H9 (cell line): ENCODE measurements at regions not wholly inside any gene's neighbourhood (a gene's known extent, or its start where the extent isn't known, plus 50 kb on each side); places are given as distances from the start of the nearest gene placed in this dataset.

Experiments
- DNase-seq: peaks from one replicate; pipeline ENCODE4 v3.0.0-alpha.2; 2017
- H2AFZ ChIP-seq: one replicate; pipeline ENCODE4 v1.6.1; 2013; ENCODE audit warnings: mild to moderate bottlenecking, low read length, control low read depth, moderate library complexity
- H2AK5ac ChIP-seq: 2 replicates; pipeline ENCODE4 v1.6.1; 2013; ENCODE audit warnings: low read length, control low read depth, mixed read lengths; ENCODE audit not compliant: insufficient read length
- H2BK120ac ChIP-seq: one replicate; pipeline ENCODE4 v1.6.1; 2013; ENCODE audit warnings: low read depth, mild to moderate bottlenecking, low read length, control low read depth, inconsistent platforms; ENCODE audit not compliant: poor library complexity, severe bottlenecking
- H2BK12ac ChIP-seq: 2 replicates; pipeline ENCODE4 v1.6.1; 2013; ENCODE audit warnings: low read length, control low read depth, mixed read lengths, low read depth; ENCODE audit not compliant: insufficient read length
- H2BK15ac ChIP-seq: 2 replicates; pipeline ENCODE4 v1.6.1; 2013; ENCODE audit warnings: low read depth, low read length, control low read depth
- H2BK20ac ChIP-seq: one replicate; pipeline ENCODE4 v1.6.1; 2013; ENCODE audit warnings: low read depth, mild to moderate bottlenecking, low read length, control low read depth, inconsistent platforms; ENCODE audit not compliant: poor library complexity, severe bottlenecking
- H2BK5ac ChIP-seq: 2 replicates; pipeline ENCODE4 v1.6.1; 2013; ENCODE audit warnings: low read length, control low read depth, mixed read lengths; ENCODE audit not compliant: insufficient read length
- H3K14ac ChIP-seq: 2 replicates; pipeline ENCODE4 v1.6.1; 2013; ENCODE audit warnings: low read length, control low read depth; ENCODE audit not compliant: insufficient read depth
- H3K18ac ChIP-seq: 2 replicates; pipeline ENCODE4 v1.6.1; 2013; ENCODE audit warnings: low read depth, mild to moderate bottlenecking, mixed read lengths, low read length, control low read depth; ENCODE audit not compliant: insufficient read length
- H3K23ac ChIP-seq: 2 replicates; pipeline ENCODE4 v1.6.1; 2013; ENCODE audit warnings: low read length, control low read depth, mixed read lengths, low read depth; ENCODE audit not compliant: insufficient read length
- H3K23me2 ChIP-seq: 2 replicates; pipeline ENCODE4 v1.6.1; 2013; ENCODE audit warnings: low read depth, mild to moderate bottlenecking, mixed read lengths, low read length, control low read depth; ENCODE audit not compliant: insufficient read length, poor library complexity, severe bottlenecking
- H3K27ac ChIP-seq: 2 replicates; pipeline ENCODE4 v1.5.1; 2013; ENCODE audit warnings: low read length, control low read depth, mixed read lengths, low read depth; ENCODE audit not compliant: insufficient read length
- H3K27me3 ChIP-seq: 2 replicates; pipeline ENCODE4 v1.6.1; 2013; ENCODE audit warnings: low read length, control low read depth, inconsistent platforms; ENCODE audit not compliant: insufficient read depth
- H3K4ac ChIP-seq: 2 replicates; pipeline ENCODE4 v1.6.1; 2013; ENCODE audit warnings: low read depth, mild to moderate bottlenecking, control low read depth, inconsistent platforms, low read length, moderate library complexity
- H3K4me1 ChIP-seq: 2 replicates; pipeline ENCODE4 v1.6.1; 2013; ENCODE audit warnings: low read length, control low read depth, inconsistent platforms; ENCODE audit not compliant: insufficient read depth
- H3K4me2 ChIP-seq: 2 replicates; pipeline ENCODE4 v1.6.1; 2013; ENCODE audit warnings: low read length, control low read depth, mixed read lengths; ENCODE audit not compliant: insufficient read length, insufficient read depth
- H3K56ac ChIP-seq: 2 replicates; pipeline ENCODE4 v1.6.1; 2013; ENCODE audit warnings: low read depth, mild to moderate bottlenecking, mixed read lengths, low read length, control low read depth; ENCODE audit not compliant: insufficient read length
- H3K79me1 ChIP-seq: 2 replicates; pipeline ENCODE4 v1.6.1; 2013; ENCODE audit warnings: low read depth, mild to moderate bottlenecking, moderate library complexity, low read length, control low read depth, inconsistent platforms; ENCODE audit not compliant: insufficient read depth, poor library complexity, severe bottlenecking
- H3K79me2 ChIP-seq: 2 replicates; pipeline ENCODE4 v1.6.1; 2013; ENCODE audit warnings: low read length, control low read depth, inconsistent platforms; ENCODE audit not compliant: insufficient read depth
- H3K9ac ChIP-seq: 2 replicates; pipeline ENCODE4 v1.6.1; 2013; ENCODE audit warnings: low read length, control low read depth, mixed read lengths; ENCODE audit not compliant: insufficient read length; ENCODE audit errors: extremely low read depth
- H3K9me3 ChIP-seq: one replicate; pipeline ENCODE4 v1.6.1; 2013; ENCODE audit warnings: low read depth, low read length, inconsistent platforms; ENCODE audit not compliant: control insufficient read depth
- H3T11ph ChIP-seq: one replicate; pipeline ENCODE4 v1.6.1; 2013; ENCODE audit warnings: mild to moderate bottlenecking, low read length, control low read depth, inconsistent platforms
- H4K20me1 ChIP-seq: one replicate; pipeline ENCODE4 v1.6.1; 2013; ENCODE audit not compliant: control insufficient read depth, insufficient read length, insufficient read depth
- H4K5ac ChIP-seq: 2 replicates; pipeline ENCODE4 v1.6.1; 2013; ENCODE audit warnings: low read depth, mild to moderate bottlenecking, mixed read lengths, low read length, control low read depth; ENCODE audit not compliant: insufficient read length
- H4K8ac ChIP-seq: replicated peaks from 2 replicates; pipeline ENCODE4 v1.6.1; 2013; ENCODE audit warnings: low read length, control low read depth, mixed read lengths, low read depth; ENCODE audit not compliant: insufficient read length
- H4K91ac ChIP-seq: 2 replicates; pipeline ENCODE4 v1.6.1; 2013; ENCODE audit warnings: low read depth, mild to moderate bottlenecking, moderate library complexity, mixed read lengths, low read length, control low read depth; ENCODE audit not compliant: insufficient read length
- H3K27ac Mint-ChIP-seq, 3 experiments: 2 replicates in 2 of 3; 3 replicates in 1 of 3; pipeline ENCODE4 v1.8.0; 2020 to 2021; ENCODE audit warnings: mixed read lengths in 3 of 3, mild to moderate bottlenecking in 1 of 3, moderate library complexity in 1 of 3
- H3K27me3 Mint-ChIP-seq: 2 replicates; pipeline ENCODE4 v1.8.0; 2021; ENCODE audit warnings: low read depth, mild to moderate bottlenecking, moderate library complexity, mixed read lengths
- H3K36me3 Mint-ChIP-seq, 3 experiments: 2 replicates in 2 of 3; 3 replicates in 1 of 3; pipeline ENCODE4 v1.8.0; 2020 to 2021; ENCODE audit warnings: low read depth in 3 of 3, mixed read lengths in 3 of 3; ENCODE audit not compliant: insufficient read depth in 1 of 3
- H3K4me1 Mint-ChIP-seq, 2 experiments: 2 replicates each; pipeline ENCODE4 v1.8.0; 2020; ENCODE audit warnings: mixed read lengths in 2 of 2
- H3K4me3 Mint-ChIP-seq, 2 experiments: 2 replicates in 1 of 2; 3 replicates in 1 of 2; pipeline ENCODE4 v1.8.0; 2020 to 2021; ENCODE audit warnings: mild to moderate bottlenecking in 2 of 2, mixed read lengths in 2 of 2, moderate library complexity in 1 of 2
- H3K9me3 Mint-ChIP-seq, 2 experiments: 2 replicates in 1 of 2; 3 replicates in 1 of 2; pipeline ENCODE4 v1.8.0; 2020; ENCODE audit warnings: mild to moderate bottlenecking in 2 of 2, mixed read lengths in 2 of 2, moderate library complexity in 1 of 2
- CTCF ChIP-seq: fragments of 200-600 bp; sonication (generic); conservative IDR thresholded peaks from 3 replicates; pipeline ENCODE4 v1.8.0; 2021; ENCODE audit warnings: antibody characterized with exemption, mild to moderate bottlenecking
- WGBS: extraction: QIAGEN DNeasy Blood & Tissue Kit; methylation state at CpG from one replicate; pipeline ENCODE4 v1.1.7; 2013; ENCODE audit warnings: missing lambda C conversion rate, low lambda C conversion rate, mixed read lengths; ENCODE audit not compliant: insufficient read length; ENCODE audit errors: extremely low coverage; 5-methylcytosine and 5-hydroxymethylcytosine counted together

GRCh38 chr10:121322776-121323175, 275.5 kb downstream of the FGFR2 start:
- Histone ChIP-seq H3K79me2 (no peaks in the 10 kb centered on the region), H3K9ac (no peak overlapping the region), H2BK20ac (no peak overlapping the region), H2AFZ (no peak overlapping the region), H3K4me1 (no peaks in the 10 kb centered on the region; the same call in 1 of the 2 replicates), H4K20me1 (no peaks in the 10 kb centered on the region), H3K79me1 (no peaks in the 10 kb centered on the region), H3K4ac (no peak overlapping the region), H4K91ac (no peak overlapping the region), H3K56ac (no peak overlapping the region), H2BK15ac (no peak overlapping the region), H2AK5ac (no peak overlapping the region), H4K5ac (no peak overlapping the region), H3K18ac (no peak overlapping the region), H3T11ph (no peak overlapping the region), H2BK120ac (no peak overlapping the region), H3K27me3 (no peaks in the 10 kb centered on the region), H2BK5ac (no peak overlapping the region), H3K4me2 (no peak overlapping the region), H3K23ac (no peak overlapping the region), H3K23me2 (no peaks in the 10 kb centered on the region), H3K14ac (no peak overlapping the region), H2BK12ac (no peak overlapping the region), H4K8ac (no peak overlapping the region), H3K27ac (no peak overlapping the region), H3K9me3 (no peaks in the 10 kb centered on the region)
- peaks cover 0 to 6% (median 2%) of the 10 kb centered on the region in 3 experiments; a peak in 2 of 7 replicates for H3K36me3 Mint-ChIP-seq
- H3K9me3 Mint-ChIP-seq, result peaks cover 3 to 5% of the 10 kb centered on the region in 2 experiments; a peak in 4 of 5 replicates
- WGBS, result no CpG with 5 or more reads among the region's 1 CpG
- H3K4me1 Mint-ChIP-seq, result peaks cover 17 to 19% of the 10 kb centered on the region in 2 experiments
- no peak for TF ChIP-seq CTCF
- no peak overlapping the region for H3K4me3 Mint-ChIP-seq
- DNase-seq, result no peak
- no peaks in the 10 kb centered on the region; the same call in 1 of the 2 replicates for H3K27me3 Mint-ChIP-seq
- no peak overlapping the region for H3K27ac Mint-ChIP-seq
